ENCODE measurements at regions not wholly inside any gene's neighbourhood (a gene's known extent, or its start where the extent isn't known, plus 50 kb on each side); places are given as distances from the start of the nearest gene placed in this dataset.
A peak's percentile ranks its signal among the peaks of the same experiment; 100 is the strongest.

- no peak for DNase-seq
Measured at GRCh38 chr10:128538671-128539070, 412.4 kb upstream of the MKI67 start.

- no peak for DNase-seq
Measured at GRCh38 chr10:128539510-128540127, 413.4 kb upstream of the MKI67 start.

DNA sequence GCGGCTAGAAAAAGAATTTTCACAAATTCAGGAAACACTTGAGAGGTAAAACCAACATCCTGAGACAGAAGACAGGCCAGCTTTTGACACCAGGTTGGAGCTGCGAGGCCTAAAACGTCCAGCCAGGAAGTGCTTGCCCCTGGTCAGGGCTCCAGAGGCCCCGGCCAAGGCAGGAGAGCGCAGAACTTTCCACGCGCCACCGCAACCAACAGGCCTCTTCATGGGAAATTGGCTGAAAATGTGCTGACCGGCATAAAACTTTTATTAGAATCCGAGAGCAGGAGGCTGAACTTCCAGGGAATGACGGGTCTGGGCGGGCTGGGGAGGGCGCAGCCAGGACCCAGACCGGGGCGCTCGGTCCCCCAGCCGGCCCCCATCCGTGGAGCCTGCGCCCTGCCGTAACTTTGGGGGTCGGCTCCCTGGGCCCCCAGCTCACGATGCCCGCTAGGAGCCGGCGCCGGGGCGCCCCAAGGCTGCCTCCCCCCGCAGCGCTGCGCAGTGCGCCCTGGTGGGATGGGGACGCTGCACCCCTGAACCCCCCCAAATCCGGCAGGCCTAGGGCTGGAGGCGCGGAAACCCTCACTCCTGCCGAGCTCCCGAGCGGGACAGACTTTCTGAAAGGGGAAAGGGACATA is 414.0 kb upstream of the MKI67 start:
- no peak for DNase-seq

- DNase-seq = no peak
Measured at GRCh38 chr10:128540781-128541761, 414.8 kb upstream of the MKI67 start.

DNA sequence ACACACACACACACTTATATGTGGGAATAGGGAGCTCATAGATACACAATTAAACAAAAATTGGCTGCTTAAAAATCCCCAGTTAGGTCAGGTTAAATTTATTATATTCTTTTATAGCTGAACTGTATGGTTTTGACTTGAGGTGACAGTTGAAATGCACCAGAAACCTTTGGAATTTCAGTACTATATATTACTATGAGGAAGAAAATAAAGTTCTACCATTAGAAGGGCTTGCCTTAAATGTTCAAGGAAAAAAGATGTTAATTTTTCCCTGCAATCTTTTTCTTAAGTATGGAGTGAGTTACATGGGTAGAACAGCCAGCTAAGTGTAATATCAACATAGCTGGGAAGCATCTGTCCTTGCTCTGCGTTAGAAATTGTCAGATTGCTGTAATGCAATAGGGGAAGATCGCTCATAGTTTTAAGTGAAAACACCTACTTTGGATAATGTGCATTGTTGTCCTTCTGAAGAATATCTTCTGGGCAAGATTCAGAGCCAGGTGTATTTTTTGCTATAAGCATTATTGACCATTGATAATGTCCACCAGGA is 415.8 kb upstream of the MKI67 start:
- no peak for DNase-seq

- no peak for DNase-seq
Measured at GRCh38 chr10:128542659-128543058, 416.4 kb upstream of the MKI67 start.

GRCh38 chr10:128543151-128543550 is 416.9 kb upstream of the MKI67 start:
- no peak for DNase-seq

DNA sequence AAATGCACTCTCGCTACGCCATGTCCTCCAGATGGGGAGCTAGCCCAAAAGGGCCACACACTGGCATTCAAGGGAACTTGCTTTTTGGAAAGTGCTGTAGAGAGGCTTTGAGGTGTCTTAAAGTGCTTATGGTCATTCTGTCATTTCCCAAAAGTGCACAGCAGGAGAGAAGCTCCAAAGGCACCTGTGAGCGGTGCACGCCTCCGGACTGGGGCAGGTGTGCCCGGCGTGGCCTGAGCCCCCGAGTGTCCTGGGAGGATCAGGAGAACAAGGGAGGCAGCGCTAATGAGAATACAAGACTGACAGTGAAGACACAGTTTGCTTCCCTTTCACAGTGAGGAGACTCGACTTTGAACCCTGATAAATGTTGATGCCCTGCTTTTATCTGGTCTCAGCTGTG is 419.0 kb upstream of the MKI67 start:
- DNase-seq = no peak

GRCh38 chr10:128546651-128547165 is 420.5 kb upstream of the MKI67 start:
- DNase-seq = no peak

- no peak for DNase-seq
Measured at GRCh38 chr10:128549101-128549608, 422.9 kb upstream of the MKI67 start.

- no peak for DNase-seq
Measured at GRCh38 chr10:128550045-128550444, 423.8 kb upstream of the MKI67 start.

DNA sequence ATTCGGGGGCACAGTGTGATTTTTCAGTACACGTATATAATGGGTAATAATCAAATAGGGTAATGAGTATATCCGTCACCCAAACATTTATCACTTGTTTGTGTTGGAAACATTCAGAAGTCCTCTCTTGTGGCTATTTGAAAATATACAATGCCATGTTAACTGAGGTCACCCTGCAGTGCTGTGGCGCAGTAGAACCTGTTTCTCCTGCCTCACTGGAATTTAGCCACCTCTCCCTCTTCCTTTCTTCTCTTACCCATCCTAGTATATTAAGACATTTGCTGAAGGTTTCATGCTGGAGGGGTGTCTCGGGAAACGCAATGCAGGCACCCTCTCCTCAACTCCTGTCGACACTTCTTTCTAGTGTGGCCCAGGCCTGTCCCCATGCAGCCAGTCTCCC is 425.3 kb upstream of the MKI67 start:
- DNase-seq = no peak

- DNase-seq = no peak
Measured at GRCh38 chr10:128553755-128554154, 427.5 kb upstream of the MKI67 start.

GRCh38 chr10:128556182-128557110 is 430.2 kb upstream of the MKI67 start:
- no peak for DNase-seq

DNA sequence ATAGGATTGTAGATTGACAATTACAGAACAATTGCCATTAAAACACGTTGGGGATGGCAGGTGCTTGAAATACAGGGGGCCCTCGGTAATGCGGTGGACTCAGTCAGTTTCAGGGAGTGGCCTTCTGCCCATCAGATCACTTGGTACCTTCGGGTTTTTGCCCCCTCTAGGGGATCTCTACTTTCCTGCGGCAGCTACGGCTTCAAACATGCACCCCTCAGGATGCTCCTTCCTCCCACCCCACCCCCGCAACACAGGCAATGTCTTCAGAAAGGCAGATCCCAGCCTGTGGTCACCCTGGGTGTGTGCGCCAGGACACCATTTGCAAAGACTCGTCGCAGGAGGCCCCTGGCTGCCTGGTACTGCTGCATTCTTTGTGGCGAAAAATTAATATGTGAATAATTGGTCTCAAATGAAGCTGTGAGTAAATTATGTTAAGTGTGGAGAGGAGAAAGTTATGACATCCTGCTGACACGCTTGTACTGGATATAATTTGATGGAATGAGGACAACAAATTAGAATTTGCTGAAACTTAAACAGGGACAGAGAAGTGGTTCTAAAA is 431.0 kb upstream of the MKI67 start:
- DNase-seq = no peak

- no peak for DNase-seq
Measured at GRCh38 chr10:128560406-128560805, 434.2 kb upstream of the MKI67 start.

DNA sequence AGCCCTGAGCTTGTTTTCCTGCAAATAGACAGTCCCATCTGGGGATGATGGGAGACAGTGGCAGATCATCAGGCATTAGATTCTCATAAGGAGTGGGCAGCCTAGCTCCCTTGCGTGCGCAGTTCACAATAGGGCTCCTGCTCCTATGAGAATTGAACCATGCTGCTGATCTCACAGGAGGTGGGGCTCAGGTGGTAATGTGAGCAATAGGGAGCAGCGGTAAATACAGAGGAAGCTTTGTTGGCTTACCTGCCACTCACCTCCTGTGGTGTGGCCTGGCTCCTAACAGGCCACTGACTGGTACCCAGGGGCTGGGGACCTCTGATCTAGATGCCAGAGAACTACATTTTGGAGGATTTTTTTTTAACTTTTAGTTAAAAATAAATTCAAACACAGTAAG is 434.8 kb upstream of the MKI67 start:
- no peak for DNase-seq

DNA sequence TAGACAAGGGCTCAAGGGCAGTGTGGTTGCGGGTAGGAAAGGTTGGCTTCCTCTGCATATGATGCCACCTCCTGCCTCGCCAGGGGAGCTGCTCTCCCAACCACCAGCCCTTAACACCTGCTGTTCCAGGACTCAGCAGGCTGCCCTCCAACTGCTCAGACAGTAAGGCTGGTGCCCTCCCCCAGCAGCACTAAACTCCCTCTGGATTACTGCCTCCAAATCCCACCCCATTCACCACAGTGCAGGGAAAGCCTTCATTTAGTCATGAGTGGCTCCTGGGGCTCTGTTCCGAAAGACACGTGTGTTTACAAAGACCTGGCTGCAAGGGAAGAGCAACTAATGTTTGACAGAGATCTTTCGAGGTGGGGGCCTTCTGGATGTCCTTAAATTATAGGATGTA is 437.2 kb upstream of the MKI67 start:
- no peak for DNase-seq

- no peak for DNase-seq
Measured at GRCh38 chr10:128563904-128564303, 437.7 kb upstream of the MKI67 start.

- DNase-seq = peak; percentile 3
Measured at GRCh38 chr10:128566361-128566968, 440.2 kb upstream of the MKI67 start.

- DNase-seq = no peak
Measured at GRCh38 chr10:128567551-128567950, 441.3 kb upstream of the MKI67 start.
